Activated T-cell treated with anti-CD3 and anti-CD28 coated beads for 48 hours (primary cell): ENCODE measurements at regions not wholly inside any gene's neighbourhood (a gene's known extent, or its start where the extent isn't known, plus 50 kb on each side); places are given as distances from the start of the nearest gene placed in this dataset.

ENCODE experiments used
- DNase-seq: peaks from one replicate; pipeline ENCODE4 v3.0.0-alpha.2; 2020; ENCODE audit warnings: low read depth

- DNase-seq = no peak
These were observed 1094.9 kb downstream of the MAT2B start for GRCh38 chr5:164600274-164600673.

- DNase-seq = no peak
These were observed 1095.6 kb downstream of the MAT2B start for GRCh38 chr5:164600929-164601535.

DNA sequence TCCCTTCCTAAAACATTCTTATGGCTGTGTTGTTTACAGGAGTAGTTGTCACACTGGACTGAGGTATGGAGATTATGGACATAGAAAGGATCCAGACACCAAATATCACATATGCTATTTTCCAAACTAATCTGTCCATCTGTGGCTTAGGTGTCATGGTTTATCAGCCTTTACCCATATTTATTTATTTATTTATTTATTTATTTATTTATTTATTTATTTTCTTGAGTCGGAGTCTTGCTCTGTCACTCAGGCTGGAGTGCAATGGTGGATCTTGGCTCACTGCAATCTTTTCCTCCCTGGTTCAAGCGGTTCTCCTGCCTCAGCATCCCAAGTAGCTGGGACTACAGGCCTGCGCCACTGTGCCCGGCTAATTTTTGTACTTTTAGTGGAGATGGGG, 1103.1 kb downstream of the MAT2B start:
- DNase-seq = no peak

GRCh38 chr5:164610374-164610773, 1105.0 kb downstream of the MAT2B start:
- DNase-seq = no peak

DNA sequence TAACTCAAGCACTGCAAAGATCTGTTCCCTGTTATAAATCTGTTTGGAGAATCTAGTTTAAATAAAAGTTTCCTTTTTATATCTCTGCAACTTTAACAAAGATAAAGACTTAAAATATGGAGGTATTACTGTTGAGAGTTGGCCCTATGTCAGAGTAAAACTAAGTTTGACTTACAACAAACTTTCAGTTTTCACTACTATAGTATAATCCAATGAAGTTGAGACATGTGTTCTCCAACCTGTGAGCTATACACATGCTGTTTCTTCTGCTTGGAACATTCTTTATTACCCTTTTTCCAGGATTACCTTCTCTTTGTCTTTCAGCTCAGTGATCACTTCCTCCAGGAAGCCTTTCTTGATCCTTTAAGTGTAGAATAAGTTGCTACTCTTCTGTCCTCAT, 1109.3 kb downstream of the MAT2B start:
- DNase-seq = no peak

- no peak for DNase-seq
These were observed 1111.9 kb downstream of the MAT2B start for GRCh38 chr5:164617290-164617689.

DNA sequence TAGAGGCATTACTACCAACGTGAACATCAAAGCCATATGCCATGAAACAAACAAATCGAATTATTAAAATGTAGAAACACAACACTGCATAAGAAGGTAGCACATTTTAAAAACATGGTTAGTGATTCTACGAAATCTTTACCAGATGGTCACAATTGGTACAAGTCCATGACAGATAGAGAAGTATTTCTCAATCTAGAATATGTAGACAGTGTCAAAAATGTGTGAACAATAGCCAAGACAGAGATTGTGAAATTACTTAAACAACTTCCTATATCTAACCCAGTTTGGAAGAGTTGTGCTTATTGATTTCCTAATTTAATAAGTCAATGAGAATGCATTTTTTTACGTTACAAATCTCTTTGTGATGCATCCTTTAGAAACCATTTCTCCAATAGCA, 1121.6 kb downstream of the MAT2B start:
- no peak for DNase-seq

GRCh38 chr5:164636456-164636855, 1131.0 kb downstream of the MAT2B start:
- no peak for DNase-seq

DNA sequence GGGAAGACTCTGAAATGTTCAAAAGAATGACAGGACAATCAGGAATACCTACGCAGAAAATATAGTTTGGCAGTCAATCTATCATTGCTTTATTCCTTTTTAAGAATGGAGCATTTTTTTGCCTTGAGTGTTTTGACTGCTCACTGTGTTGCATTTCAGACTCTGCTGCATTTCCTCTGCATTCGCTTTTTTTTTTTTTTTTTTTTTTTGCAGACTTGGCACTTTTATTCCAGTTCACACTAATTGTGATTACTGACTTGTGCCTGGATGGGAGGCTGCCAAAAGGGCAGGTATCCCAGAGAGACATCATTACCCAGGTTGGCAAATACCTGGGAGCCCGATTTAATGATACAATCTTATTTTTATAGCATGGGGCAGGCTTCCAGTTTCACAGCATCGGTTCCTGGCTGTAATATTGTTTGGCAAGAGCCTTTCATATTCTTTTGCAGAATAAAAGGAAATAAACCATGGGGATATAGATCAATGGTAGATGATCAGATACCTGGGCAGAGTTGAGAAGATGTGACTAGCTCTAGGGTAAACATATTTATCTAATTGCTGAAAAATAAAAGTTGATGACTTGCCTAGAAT, 1132.6 kb downstream of the MAT2B start:
- no peak for DNase-seq

GRCh38 chr5:164649266-164649665, 1143.8 kb downstream of the MAT2B start:
- DNase-seq = no peak

- no peak for DNase-seq
These were observed 1145.0 kb downstream of the MAT2B start for GRCh38 chr5:164650427-164650826.

DNA sequence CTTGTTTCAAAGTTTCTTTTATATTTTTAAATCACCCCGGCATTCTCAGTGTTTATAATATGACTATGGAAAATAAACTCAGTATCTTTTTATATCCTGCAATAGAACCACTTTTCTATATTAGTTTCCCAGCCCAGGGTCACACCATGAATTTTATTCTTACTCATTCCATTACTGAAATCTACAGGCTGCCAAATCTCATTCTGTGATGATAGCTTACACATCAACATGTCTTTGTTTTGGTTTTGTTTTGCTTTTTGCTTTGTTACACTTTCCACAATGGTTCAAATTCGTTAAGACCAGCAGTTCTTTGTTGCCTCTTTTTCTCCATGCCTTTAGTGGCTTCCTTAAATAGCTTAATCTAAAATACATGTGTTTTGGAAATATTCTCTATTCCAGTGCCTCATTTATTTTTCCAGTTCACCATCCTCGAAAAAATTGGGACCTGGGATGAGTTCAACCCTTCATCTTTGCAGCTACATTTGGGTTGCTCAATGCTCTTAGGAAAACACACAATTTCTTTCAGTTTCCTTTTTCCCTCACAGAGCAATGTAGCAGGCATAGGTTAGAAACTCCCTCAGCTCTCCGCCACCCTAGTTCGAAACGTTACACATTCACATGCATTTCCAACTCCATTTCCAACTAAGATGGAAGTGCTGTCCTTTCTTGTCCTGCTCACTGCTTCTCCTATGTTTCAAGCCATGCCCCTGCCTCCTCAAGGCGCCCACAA, 1146.3 kb downstream of the MAT2B start:
- no peak for DNase-seq

DNA sequence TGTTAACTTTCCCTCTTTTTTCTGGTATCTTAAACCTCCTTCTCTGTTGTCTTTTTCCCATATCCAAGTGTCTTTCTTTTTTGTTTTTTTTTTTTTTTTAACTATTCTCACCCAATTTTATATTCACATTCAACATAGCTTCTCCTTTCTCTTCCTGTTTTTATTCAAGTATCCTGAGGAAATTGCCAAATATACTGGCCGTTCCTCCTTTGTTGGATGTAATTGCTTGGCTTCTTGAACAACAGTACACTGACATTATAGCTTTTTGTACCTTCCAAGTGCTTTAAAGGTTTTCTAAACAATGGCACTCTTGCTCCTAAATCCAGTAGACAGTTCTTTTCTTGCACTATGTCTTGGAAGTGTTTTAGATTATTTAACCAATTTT, 1146.8 kb downstream of the MAT2B start:
- no peak for DNase-seq

DNA sequence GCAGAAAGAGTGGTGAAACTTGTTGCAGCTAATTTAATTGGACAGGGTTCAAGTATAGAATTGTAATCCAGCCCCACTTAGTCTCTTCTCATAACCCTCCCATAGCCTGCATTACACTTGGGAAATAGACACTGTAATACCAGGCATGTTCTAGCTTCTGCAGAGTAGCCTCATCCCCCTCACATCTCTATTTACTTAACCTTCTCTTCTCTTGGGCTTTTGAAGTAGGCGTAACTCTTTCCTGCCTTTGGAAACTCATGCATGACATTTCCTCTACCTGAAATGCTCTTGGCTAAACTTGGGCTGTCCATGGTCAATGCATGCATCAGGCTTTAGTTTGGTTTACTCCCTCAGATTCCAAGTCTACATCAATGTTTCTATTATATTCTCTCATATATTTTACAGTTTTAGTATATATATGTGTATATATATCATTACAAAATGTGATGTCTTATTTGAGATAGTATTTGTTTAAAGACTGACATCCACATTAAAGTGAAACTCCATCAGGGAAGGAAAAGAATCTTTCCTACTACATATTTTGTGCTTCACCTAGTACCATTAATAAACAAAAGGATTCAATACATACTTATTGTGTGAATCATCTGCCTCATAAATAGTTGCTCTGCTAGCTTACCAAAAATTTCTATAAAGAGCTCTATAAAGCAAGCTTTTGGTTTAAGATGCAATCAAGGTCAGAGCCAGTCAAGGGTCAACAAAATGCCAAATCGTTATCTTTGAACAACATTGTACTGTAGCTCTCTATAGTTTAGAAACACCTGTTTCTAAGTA, 1158.0 kb downstream of the MAT2B start:
- DNase-seq = no peak

DNA sequence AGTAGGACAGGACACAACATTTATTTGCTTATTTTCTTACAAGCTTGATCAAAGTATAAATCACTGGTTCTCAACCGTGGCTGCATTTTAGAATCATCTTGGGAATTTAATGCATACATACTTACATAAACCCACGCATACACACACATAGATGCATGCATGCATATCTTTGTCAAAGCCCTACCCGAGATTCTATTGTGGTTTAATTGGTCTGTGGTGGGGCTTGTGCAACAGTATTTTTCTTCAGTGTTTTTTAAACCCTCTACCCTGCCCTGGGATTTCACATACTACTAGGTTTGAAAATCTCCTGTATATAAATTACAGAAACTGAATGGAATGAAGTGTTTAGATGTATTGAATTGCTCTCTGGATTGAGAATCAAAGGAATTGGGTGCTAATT, 1166.2 kb downstream of the MAT2B start:
- DNase-seq = no peak

DNA sequence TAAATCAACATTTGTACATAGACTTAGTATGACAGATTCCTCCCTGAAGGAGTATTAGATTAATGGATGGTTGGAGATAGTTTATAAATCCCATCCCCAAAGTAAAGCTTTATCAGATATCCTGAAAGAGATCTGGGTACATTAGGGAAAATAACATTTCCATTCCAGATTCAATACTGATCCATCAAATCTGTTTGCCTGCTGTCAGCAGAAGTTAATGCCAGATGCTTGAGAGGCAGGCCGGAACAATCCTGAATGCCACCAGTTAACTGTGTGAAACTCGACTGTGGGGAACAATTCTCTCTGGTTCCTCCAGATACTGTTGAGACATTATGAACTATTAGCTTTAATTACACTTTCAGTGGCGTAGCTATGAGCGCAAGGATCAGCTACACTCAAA, 1166.8 kb downstream of the MAT2B start:
- no peak for DNase-seq

GRCh38 chr5:164672931-164673694, 1167.7 kb downstream of the MAT2B start:
- DNase-seq = no peak

GRCh38 chr5:164679461-164679860, 1174.0 kb downstream of the MAT2B start:
- DNase-seq = no peak

GRCh38 chr5:164680216-164680615, 1174.8 kb downstream of the MAT2B start:
- no peak for DNase-seq

- DNase-seq = no peak
These were observed 1175.5 kb downstream of the MAT2B start for GRCh38 chr5:164680812-164681520.

- no peak for DNase-seq
These were observed 1182.0 kb downstream of the MAT2B start for GRCh38 chr5:164687391-164687790.
